ENCODE measurements at regions not wholly inside any gene's neighbourhood (a gene's known extent, or its start where the extent isn't known, plus 50 kb on each side); places are given as distances from the start of the nearest gene placed in this dataset.

- no peaks in the 10 kb centered on the region for H3K79me2 ChIP-seq (ENCODE audit: insufficient read depth)
- H3K36me3 ChIP-seq (replicated peaks in 1 of 2; ENCODE audit: control insufficient read depth in 1 of 2, insufficient read depth in 2 of 2, low read length in 1 of 2) = no peaks in the 10 kb centered on the region
- no peak overlapping the region for H3K27ac ChIP-seq (ENCODE audit: low read depth in 2 of 2, low read length in 1 of 2)
- no peaks in the 10 kb centered on the region for H3F3A ChIP-seq (replicated peaks; ENCODE audit: insufficient read depth)
- DNase-seq = no peak
- H2AFZ ChIP-seq (ENCODE audit: low read depth) = no peak overlapping the region
- no peaks in the 10 kb centered on the region for H3K9me2 ChIP-seq
- H3K9me3 ChIP-seq = no peaks in the 10 kb centered on the region; the same call in 1 of the 2 replicates
- WGBS (ENCODE audit: low lambda C conversion rate) = 2% methylated on average over 3 of the region's 3 CpGs
- H3K9ac ChIP-seq = no peak overlapping the region
- ChIA-PET POLR2A (no interaction called here), CTCF (no interaction called here)
- H3K27me3 ChIP-seq (ENCODE audit: insufficient read depth) = no peaks in the 10 kb centered on the region
- H3K4me3 ChIP-seq (ENCODE audit: low read depth in 2 of 2, low read length in 1 of 2) = no peak overlapping the region
- no peaks in the 10 kb centered on the region for H3K4me1 ChIP-seq (ENCODE audit: control insufficient read depth in 1 of 2, insufficient read depth in 2 of 2, low read depth in 1 of 2, low read length in 1 of 2)
- no peaks in the 10 kb centered on the region for H4K20me1 ChIP-seq (ENCODE audit: insufficient read depth)
- no peak overlapping the region for H3K4me2 ChIP-seq
- TF ChIP-seq ELF1 (IDR thresholded peaks at IDR 0.05) = no peak
- no peak for TF ChIP-seq YY1 (IDR thresholded peaks at IDR 0.05; ENCODE audit: low read depth)
- no peak for TF ChIP-seq USF1 (IDR thresholded peaks at IDR 0.05; ENCODE audit: borderline replicate concordance, low read depth)
- no peak for TF ChIP-seq CHD2 (IDR thresholded peaks at IDR 0.05; ENCODE audit: low read length, partially characterized antibody)
- no peak for TF ChIP-seq FOSL2 (IDR thresholded peaks at IDR 0.05; ENCODE audit: borderline replicate concordance, low read depth)
- no peak for TF ChIP-seq FOXM1 (IDR thresholded peaks at IDR 0.05; ENCODE audit: low read depth)
- TF ChIP-seq EP300 (IDR thresholded peaks at IDR 0.05; ENCODE audit: borderline replicate concordance in 1 of 2, low read depth in 1 of 2, low read length in 1 of 2) = no peak
These were observed 645.1 kb upstream of the PRKX start for GRCh38 chrX:4358577-4358976.

- no peak overlapping the region for H3K4me3 ChIP-seq (ENCODE audit: low read depth in 2 of 2, low read length in 1 of 2)
- TF ChIP-seq POLR2AphosphoS5 (IDR thresholded peaks at IDR 0.05; ENCODE audit: low read depth, low read length) = no peak
- no peak for TF ChIP-seq ZBTB33 (IDR thresholded peaks at IDR 0.05; ENCODE audit: borderline replicate concordance, low read depth)
- TF ChIP-seq FOSL2 (IDR thresholded peaks at IDR 0.05; ENCODE audit: borderline replicate concordance, low read depth) = no peak
- TF ChIP-seq RXRA (IDR thresholded peaks at IDR 0.05; ENCODE audit: borderline replicate concordance, low read depth) = no peak
- no peak for TF ChIP-seq EP300 (IDR thresholded peaks at IDR 0.05; ENCODE audit: borderline replicate concordance in 1 of 2, low read depth in 1 of 2, low read length in 1 of 2)
- TF ChIP-seq TEAD4 (IDR thresholded peaks at IDR 0.05; ENCODE audit: borderline replicate concordance, insufficient read depth) = no peak
- TF ChIP-seq CHD2 (IDR thresholded peaks at IDR 0.05; ENCODE audit: low read length, partially characterized antibody) = no peak
- no peak for TF ChIP-seq GATA2 (CRISPR knock-in tag; IDR thresholded peaks at IDR 0.05)
- no peak for TF ChIP-seq SIN3A (IDR thresholded peaks at IDR 0.05; ENCODE audit: borderline replicate concordance, low read depth, low read length)
- TF ChIP-seq EZH2phosphoT487 (IDR thresholded peaks at IDR 0.05; ENCODE audit: borderline replicate concordance, low read depth) = no peak
- TF ChIP-seq YY1 (IDR thresholded peaks at IDR 0.05; ENCODE audit: low read depth) = no peak
- no peak for TF ChIP-seq NRF1 (IDR thresholded peaks at IDR 0.05; ENCODE audit: low read depth, low read length)
- TF ChIP-seq CTCF (IDR thresholded peaks at IDR 0.05) = no peak
- no peak for TF ChIP-seq GABPA (IDR thresholded peaks at IDR 0.05; ENCODE audit: low read depth)
- no peak for TF ChIP-seq FOXJ3 (CRISPR knock-in tag; IDR thresholded peaks at IDR 0.05)
- no peak for TF ChIP-seq TCF12 (IDR thresholded peaks at IDR 0.05)
- TF ChIP-seq RFX5 (IDR thresholded peaks at IDR 0.05; ENCODE audit: low read length) = no peak
- no peak for TF ChIP-seq RCOR1 (IDR thresholded peaks at IDR 0.05; ENCODE audit: low read length)
These were observed 609.5 kb upstream of the PRKX start for GRCh38 chrX:4322916-4323315.

More at GRCh38 chrX:4322916-4323315, 609.5 kb upstream of the PRKX start:
- Histone ChIP-seq H3K9ac (no peak overlapping the region), H3K79me2 (ENCODE audit: insufficient read depth) (no peaks in the 10 kb centered on the region), H3K4me1 (ENCODE audit: control insufficient read depth in 1 of 2, insufficient read depth in 2 of 2, low read depth in 1 of 2, low read length in 1 of 2) (no peaks in the 10 kb centered on the region), H3K27ac (ENCODE audit: low read depth in 2 of 2, low read length in 1 of 2) (no peak overlapping the region), H3K27me3 (ENCODE audit: insufficient read depth) (no peaks in the 10 kb centered on the region), H4K20me1 (ENCODE audit: insufficient read depth) (no peaks in the 10 kb centered on the region), H2AFZ (ENCODE audit: low read depth) (no peak overlapping the region), H3K4me2 (no peak overlapping the region), H3K36me3 (replicated peaks in 1 of 2; ENCODE audit: control insufficient read depth in 1 of 2, insufficient read depth in 2 of 2, low read length in 1 of 2) (no peaks in the 10 kb centered on the region), H3K9me3 (no peaks in the 10 kb centered on the region), H3K9me2 (no peaks in the 10 kb centered on the region), H3F3A (replicated peaks; ENCODE audit: insufficient read depth) (no peaks in the 10 kb centered on the region)
- DNase-seq = no peak
- ChIA-PET POLR2A (no interaction called here), CTCF (no interaction called here)
- 11% methylated on average over 5 of the region's 5 CpGs for WGBS (ENCODE audit: low lambda C conversion rate)

Measured in SK-N-SH (cell line).